ENCODE measurements at regions not wholly inside any gene's neighbourhood (a gene's known extent, or its start where the extent isn't known, plus 50 kb on each side); places are given as distances from the start of the nearest gene placed in this dataset.

DNA sequence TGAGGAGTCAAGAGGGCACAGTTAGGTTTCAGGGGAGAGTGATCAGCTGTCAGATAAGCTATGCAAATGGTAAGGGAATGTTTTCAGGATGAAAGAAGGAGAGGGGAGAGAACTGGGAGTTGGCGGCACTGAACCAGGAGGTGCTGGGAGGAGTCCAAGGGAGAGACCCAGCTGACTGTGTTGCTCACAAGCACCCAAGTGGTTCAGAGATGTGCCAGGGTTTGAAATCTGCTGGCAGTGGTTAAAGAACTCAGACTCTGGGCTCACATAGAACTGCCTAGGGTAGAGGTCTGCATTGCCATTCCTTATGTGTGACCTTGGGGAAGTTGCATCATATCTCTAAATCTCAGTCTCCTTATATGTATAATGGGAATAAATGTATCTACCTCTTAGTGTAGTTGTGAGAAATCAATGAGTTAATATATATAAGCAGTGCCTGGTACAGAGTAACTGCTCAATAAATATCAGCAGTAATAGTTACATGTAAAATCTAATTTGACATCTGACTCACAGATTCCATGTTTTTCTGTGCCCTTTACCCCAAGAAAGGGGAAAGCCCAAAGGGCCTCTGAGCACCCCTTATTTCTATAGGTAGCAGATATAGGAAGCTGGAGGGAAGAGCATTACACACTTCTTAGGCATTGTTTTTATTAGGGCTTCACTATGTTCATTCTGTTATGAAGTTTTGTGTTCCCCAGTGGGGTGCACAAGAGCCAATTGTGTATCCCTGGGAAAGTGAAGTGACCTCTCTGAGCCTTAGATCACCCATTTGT, 66.9 kb upstream of the SESN3 start:
- TF ChIP-seq, protein P1, sequence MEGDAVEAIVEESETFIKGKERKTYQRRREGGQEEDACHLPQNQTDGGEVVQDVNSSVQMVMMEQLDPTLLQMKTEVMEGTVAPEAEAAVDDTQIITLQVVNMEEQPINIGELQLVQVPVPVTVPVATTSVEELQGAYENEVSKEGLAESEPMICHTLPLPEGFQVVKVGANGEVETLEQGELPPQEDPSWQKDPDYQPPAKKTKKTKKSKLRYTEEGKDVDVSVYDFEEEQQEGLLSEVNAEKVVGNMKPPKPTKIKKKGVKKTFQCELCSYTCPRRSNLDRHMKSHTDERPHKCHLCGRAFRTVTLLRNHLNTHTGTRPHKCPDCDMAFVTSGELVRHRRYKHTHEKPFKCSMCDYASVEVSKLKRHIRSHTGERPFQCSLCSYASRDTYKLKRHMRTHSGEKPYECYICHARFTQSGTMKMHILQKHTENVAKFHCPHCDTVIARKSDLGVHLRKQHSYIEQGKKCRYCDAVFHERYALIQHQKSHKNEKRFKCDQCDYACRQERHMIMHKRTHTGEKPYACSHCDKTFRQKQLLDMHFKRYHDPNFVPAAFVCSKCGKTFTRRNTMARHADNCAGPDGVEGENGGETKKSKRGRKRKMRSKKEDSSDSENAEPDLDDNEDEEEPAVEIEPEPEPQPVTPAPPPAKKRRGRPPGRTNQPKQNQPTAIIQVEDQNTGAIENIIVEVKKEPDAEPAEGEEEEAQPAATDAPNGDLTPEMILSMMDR (conservative IDR thresholded peaks at IDR 0.05): no peak
- H3K27ac ChIP-seq: no peak overlapping the region

DNA sequence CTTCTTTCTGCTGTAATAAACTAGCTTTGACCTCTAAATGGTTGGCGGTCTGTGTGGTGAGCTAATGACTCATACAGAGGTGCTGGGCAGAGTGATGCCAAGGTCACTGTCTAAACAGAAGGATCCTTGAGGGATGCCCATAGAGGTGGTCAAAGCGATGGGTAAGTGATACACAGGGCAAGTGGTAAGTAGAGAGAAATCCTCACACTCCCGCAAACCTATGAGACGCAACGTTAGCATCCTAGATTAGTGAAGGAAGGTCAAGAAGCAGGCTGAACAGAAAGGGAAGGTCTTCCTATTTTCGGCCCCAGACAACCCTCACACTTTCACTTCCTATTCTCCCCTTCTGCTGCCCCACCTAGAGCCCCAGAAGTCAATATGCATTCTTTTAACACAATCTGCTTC, 65.6 kb upstream of the SESN3 start:
- TF ChIP-seq, protein P1 (conservative IDR thresholded peaks at IDR 0.05): no peak

DNA sequence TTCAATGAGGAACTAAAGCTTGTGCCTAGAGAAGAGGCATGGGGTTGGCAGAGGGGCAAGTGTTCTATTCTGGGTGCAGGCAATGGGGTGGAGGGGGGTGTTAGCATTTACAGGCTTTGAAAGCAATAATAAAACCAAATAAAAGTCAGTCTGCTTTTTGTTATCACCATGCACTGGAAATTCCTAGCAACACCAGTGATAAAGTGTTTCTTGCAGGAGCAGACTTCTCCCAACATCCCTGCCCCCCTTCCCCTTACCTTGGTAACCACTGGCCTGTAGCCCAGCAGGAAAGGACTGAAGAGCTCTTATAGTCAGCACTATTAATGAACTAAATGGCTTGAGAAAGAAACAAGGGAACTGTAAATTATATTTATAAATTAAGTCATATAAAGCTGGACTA, 65.2 kb upstream of the SESN3 start:
- TF ChIP-seq, protein P1 (conservative IDR thresholded peaks at IDR 0.05): no peak
- H3K27ac ChIP-seq: peak overlapping the region; percentile 39

More for the DNA sequence above, 65.6 kb upstream of the SESN3 start:
- peak overlapping the region; percentile 39 for H3K27ac ChIP-seq

DNA sequence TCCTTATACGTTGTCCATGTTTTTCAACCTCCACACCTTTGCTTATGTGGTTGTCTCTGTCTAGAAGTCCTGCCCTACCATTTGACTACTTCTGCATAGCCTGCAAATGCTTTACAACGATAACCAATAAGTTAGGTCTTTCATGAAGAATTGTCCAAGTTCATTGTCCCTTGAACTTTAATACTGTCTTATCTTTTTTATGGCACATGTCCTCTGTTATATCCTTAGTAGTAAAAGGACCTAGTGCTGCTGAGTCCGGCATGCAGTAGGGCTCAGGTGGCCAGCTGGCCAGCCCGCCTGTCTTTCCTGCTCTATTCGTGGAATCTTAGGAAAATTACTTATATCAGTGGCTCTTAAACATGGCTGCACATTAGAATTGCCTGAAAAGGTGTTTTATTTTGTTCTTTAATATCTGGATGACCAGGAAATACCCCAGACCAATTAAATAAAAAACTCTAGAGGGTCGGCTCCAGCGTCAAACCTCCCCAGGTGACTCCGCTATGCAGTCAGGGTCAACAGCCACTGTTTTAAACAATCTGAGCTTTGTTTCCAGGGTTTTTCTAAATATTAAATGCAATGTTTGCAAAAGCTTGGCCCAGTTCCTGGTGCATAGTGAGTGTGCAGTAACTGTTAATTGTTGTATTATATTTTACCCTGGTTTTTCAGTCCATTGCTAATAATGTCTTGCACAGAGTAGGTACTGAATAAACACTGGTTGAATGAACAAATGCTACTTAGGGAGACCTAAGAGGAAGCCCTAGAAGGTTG, 64.6 kb upstream of the SESN3 start:
- TF ChIP-seq, protein P1 (conservative IDR thresholded peaks at IDR 0.05): no peak
- peak overlapping the region; percentile 39 for H3K27ac ChIP-seq

DNA sequence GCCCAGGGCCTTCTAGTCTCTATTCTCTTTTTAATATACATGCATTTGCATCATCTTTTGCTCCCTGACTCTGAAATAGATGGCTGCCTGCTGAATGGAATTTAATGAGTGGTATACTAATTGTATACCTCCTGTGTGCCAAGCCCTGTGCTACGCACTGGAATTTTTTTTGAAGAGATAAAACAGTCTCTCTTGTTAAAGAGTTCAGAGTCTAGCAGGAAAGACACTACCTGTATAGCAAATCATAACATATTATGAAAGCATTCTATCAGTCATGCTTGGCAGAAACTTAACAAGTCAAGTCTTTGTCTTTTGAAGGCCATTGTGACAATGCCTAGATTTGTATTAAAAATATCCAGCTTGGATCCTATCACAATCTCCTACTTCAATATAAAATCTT, 63.7 kb upstream of the SESN3 start:
- TF ChIP-seq, protein P1 (conservative IDR thresholded peaks at IDR 0.05): no peak
- no peak overlapping the region for H3K27ac ChIP-seq

DNA sequence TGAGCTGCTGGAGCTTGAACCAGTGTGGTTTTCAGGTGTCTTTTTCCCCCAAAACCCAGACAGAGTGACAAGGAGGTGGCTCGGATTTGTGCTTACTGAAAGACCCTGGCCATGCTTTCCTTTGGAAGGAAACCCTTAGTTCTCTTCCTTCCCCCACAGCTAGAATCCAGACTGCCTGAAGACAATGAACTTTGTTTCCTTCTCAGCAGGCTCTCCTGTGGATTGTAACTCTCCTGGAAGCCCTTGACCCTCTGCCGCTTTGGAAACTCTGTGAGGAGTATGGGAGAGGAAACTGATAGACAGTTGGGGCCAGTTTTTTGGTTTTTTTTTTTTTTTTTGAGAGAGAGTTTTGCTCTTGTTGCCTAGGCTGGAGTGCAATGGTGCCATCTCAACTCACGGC, 62.1 kb upstream of the SESN3 start:
- TF ChIP-seq, protein P1 (conservative IDR thresholded peaks at IDR 0.05): no peak

DNA sequence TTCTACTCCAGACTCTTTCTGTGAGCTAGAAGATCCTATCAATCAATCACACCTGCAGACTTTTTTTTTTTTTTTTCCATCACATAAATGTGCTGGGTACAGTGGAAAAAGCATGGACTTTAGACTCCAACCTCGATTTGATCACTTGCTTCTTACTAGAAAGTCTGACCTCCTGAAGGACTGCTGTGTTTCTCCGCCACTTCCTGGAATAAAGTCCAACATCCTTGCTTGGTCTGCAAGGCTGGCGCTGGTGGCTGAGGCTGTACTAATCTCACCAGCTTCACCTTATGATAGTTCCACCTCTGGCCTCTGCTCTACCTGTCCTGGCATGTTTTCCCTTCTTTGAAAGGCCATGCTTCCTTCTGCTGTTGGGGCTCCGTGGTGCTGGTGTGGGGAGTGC, 60.9 kb upstream of the SESN3 start:
- TF ChIP-seq, protein P1 (conservative IDR thresholded peaks at IDR 0.05): no peak

More for the DNA sequence above, 62.1 kb upstream of the SESN3 start:
- no peak overlapping the region for H3K27ac ChIP-seq

More for the DNA sequence above, 60.9 kb upstream of the SESN3 start:
- no peak overlapping the region for H3K27ac ChIP-seq

Measured in VCaP (cell line).